Activated T-cell treated with anti-CD3 and anti-CD28 coated beads for 1 hour (primary cell): ENCODE measurements at regions not wholly inside any gene's neighbourhood (a gene's known extent, or its start where the extent isn't known, plus 50 kb on each side); places are given as distances from the start of the nearest gene placed in this dataset.
"Not testable (repeated sequence)": the region's sequence is repeated elsewhere in the genome, so short reads cannot be mapped to it uniquely, and the experiment has no call there.

Source experiments
- DNase-seq: peaks from one replicate; pipeline ENCODE4 v3.0.0-alpha.2; 2020; ENCODE audit warnings: low read depth

GRCh38 chr4:18734405-18734804 is 712.9 kb upstream of the LCORL start:
- DNase-seq = no peak

GRCh38 chr4:18733961-18734360 is 712.4 kb upstream of the LCORL start:
- no peak for DNase-seq

- DNase-seq = no peak
Observed at GRCh38 chr4:18722748-18723191, 701.2 kb upstream of the LCORL start.

GRCh38 chr4:18698119-18698883 is 676.7 kb upstream of the LCORL start:
- no peak for DNase-seq

- no peak for DNase-seq
Observed at GRCh38 chr4:18695733-18696527, 674.4 kb upstream of the LCORL start.

GRCh38 chr4:18691431-18692200 is 670.1 kb upstream of the LCORL start:
- DNase-seq = no peak

- no peak for DNase-seq
Observed at GRCh38 chr4:18690291-18690955, 668.9 kb upstream of the LCORL start.

GRCh38 chr4:18689308-18690115 is 668.0 kb upstream of the LCORL start:
- DNase-seq = peak; percentile 14

GRCh38 chr4:18688351-18688750 is 666.8 kb upstream of the LCORL start:
- DNase-seq = not testable (repeated sequence)

- no peak for DNase-seq
Observed at GRCh38 chr4:18686338-18687037, 664.9 kb upstream of the LCORL start.

GRCh38 chr4:18684932-18685331 is 663.4 kb upstream of the LCORL start:
- DNase-seq = no peak

GRCh38 chr4:18676526-18676915 is 655.0 kb upstream of the LCORL start:
- no peak for DNase-seq

- no peak for DNase-seq
Observed at GRCh38 chr4:18675586-18676525, 654.3 kb upstream of the LCORL start.

GRCh38 chr4:18670034-18670433 is 648.5 kb upstream of the LCORL start:
- DNase-seq = no peak

GRCh38 chr4:18669390-18669789 is 647.8 kb upstream of the LCORL start:
- no peak for DNase-seq

- no peak for DNase-seq
Observed at GRCh38 chr4:18666322-18666721, 644.8 kb upstream of the LCORL start.

GRCh38 chr4:18664171-18664570 is 642.6 kb upstream of the LCORL start:
- no peak for DNase-seq

- no peak for DNase-seq
Observed at GRCh38 chr4:18645351-18645750, 623.8 kb upstream of the LCORL start.

GRCh38 chr4:18641334-18641733 is 619.8 kb upstream of the LCORL start:
- DNase-seq = no peak
